H1 (cell line): ENCODE measurements at regions not wholly inside any gene's neighbourhood (a gene's known extent, or its start where the extent isn't known, plus 50 kb on each side); places are given as distances from the start of the nearest gene placed in this dataset.

ENCODE experiments used
- CTCF ChIA-PET: fragments of 300-600 bp; sonication (Branson Sonifier 250); formaldehyde crosslinking; loops from one replicate; lab custom pipeline; 2021; ENCODE audit not compliant: partially characterized antibody; lab: Charles Lee
- POLR2A ChIA-PET: fragments of 300-600 bp; sonication (Branson Sonifier 250); formaldehyde crosslinking; loops from one replicate; lab custom pipeline; 2021; ENCODE audit warnings: inconsistent platforms; ENCODE audit not compliant: partially characterized antibody; lab: Charles Lee
- DNase-seq, 2 experiments: peaks; one replicate each; pipeline versions ENCODE4 v3.0.0 to v3.0.0-alpha.2; 2010 to 2022; ENCODE audit warnings: low spot score in 2 of 2, low read depth in 1 of 2, mixed read lengths in 1 of 2
- FAIRE-seq: peaks from 2 replicates; lab custom pipeline; 2011; peaks lifted over from hg19 to GRCh38; lab: Jason Lieb, UNC
- H2AFZ ChIP-seq: 2 replicates; pipeline ENCODE4 v1.8.1; 2012; ENCODE audit warnings: low read length, inconsistent platforms
- H2AK5ac ChIP-seq: 2 replicates; pipeline ENCODE4 v1.6.1; 2013; ENCODE audit warnings: low read depth, low read length
- H2BK120ac ChIP-seq: replicated peaks from 2 replicates; pipeline ENCODE3; 2013; ENCODE audit warnings: low read depth, low read length, inconsistent platforms
- H2BK12ac ChIP-seq: 2 replicates; pipeline ENCODE4 v1.6.1; 2013; ENCODE audit warnings: low read depth, low read length
- H2BK15ac ChIP-seq: 2 replicates; pipeline ENCODE4 v1.6.1; 2013; ENCODE audit warnings: low read length
- H2BK20ac ChIP-seq: 2 replicates; pipeline ENCODE4 v1.6.1; 2013; ENCODE audit warnings: low read length
- H2BK5ac ChIP-seq: 2 replicates; pipeline ENCODE4 v1.6.1; 2013; ENCODE audit warnings: low read depth, low read length
- H3K14ac ChIP-seq: 2 replicates; pipeline ENCODE4 v1.6.1; 2013; ENCODE audit warnings: inconsistent platforms; ENCODE audit not compliant: insufficient read length
- H3K18ac ChIP-seq: 2 replicates; pipeline ENCODE4 v1.6.1; 2013; ENCODE audit warnings: low read length; ENCODE audit errors: extremely low read depth
- H3K23ac ChIP-seq: 2 replicates; pipeline ENCODE4 v1.6.1; 2013; ENCODE audit warnings: inconsistent platforms; ENCODE audit not compliant: insufficient read length
- H3K23me2 ChIP-seq: 2 replicates; pipeline ENCODE4 v1.6.1; 2013; ENCODE audit warnings: low read depth, low read length
- H3K27ac ChIP-seq: 2 replicates; pipeline ENCODE4 v1.6.1; 2011; ENCODE audit warnings: low read depth, low read length, inconsistent platforms
- H3K27me3 ChIP-seq, 4 experiments: replicated peaks in 1 of 4; 1 replicate in 1 of 4; 2 replicates in 3 of 4; pipeline versions ENCODE4 v1.6.1 to v1.8.1; 2011 to 2013; ENCODE audit warnings: low read length in 3 of 4, mild to moderate bottlenecking in 3 of 4, inconsistent platforms in 2 of 4, mixed read lengths in 2 of 4, moderate library complexity in 1 of 4; ENCODE audit not compliant: control insufficient read depth in 3 of 4, insufficient read depth in 3 of 4; ENCODE audit errors: extremely low read depth in 1 of 4
- H3K36me3 ChIP-seq, 4 experiments: 2 replicates each; pipeline versions ENCODE4 v1.6.1 to v1.8.1; 2011 to 2013; ENCODE audit warnings: mild to moderate bottlenecking in 4 of 4, low read length in 3 of 4, moderate library complexity in 2 of 4, control low read depth in 1 of 4, inconsistent platforms in 1 of 4; ENCODE audit not compliant: insufficient read depth in 4 of 4, control insufficient read depth in 2 of 4
- H3K4ac ChIP-seq: replicated peaks from 2 replicates; pipeline ENCODE3; 2013; ENCODE audit warnings: low read length, low read depth, mixed read lengths, inconsistent platforms; ENCODE audit not compliant: insufficient read length
- H3K4me1 ChIP-seq, 4 experiments: replicated peaks in 1 of 4; 1 replicate in 1 of 4; 2 replicates in 3 of 4; pipeline versions ENCODE4 v1.6.1 to v1.8.1; 2011 to 2013; ENCODE audit warnings: low read length in 3 of 4, inconsistent platforms in 2 of 4, mixed read lengths in 1 of 4; ENCODE audit not compliant: insufficient read depth in 4 of 4, control insufficient read depth in 3 of 4
- H3K4me2 ChIP-seq, 2 experiments: 2 replicates each; pipeline versions ENCODE4 v1.6.1 to v1.8.1; 2011 to 2013; ENCODE audit warnings: low read depth in 2 of 2, low read length in 2 of 2, control low read depth in 1 of 2, inconsistent platforms in 1 of 2, mild to moderate bottlenecking in 1 of 2; ENCODE audit not compliant: insufficient read depth in 1 of 2
- H3K4me3 ChIP-seq, 4 experiments: fragments of 200-600, 300-600 bp in 1 of 4; sonication (generic), shearing (Covaris generic), sonication (Bioruptor Twin) in 1 of 4; 2 replicates each; pipeline versions ENCODE4 v1.5.1 to v1.8.1; 2011 to 2016; ENCODE audit warnings: low read length in 4 of 4, low read depth in 3 of 4, control low read depth in 2 of 4, inconsistent platforms in 2 of 4, mild to moderate bottlenecking in 2 of 4, mixed read lengths in 1 of 4, moderate library complexity in 1 of 4; ENCODE audit not compliant: insufficient read depth in 2 of 4; ENCODE audit errors: extremely low read depth in 1 of 4
- H3K56ac ChIP-seq: replicated peaks from 2 replicates; pipeline ENCODE3; 2013; ENCODE audit warnings: low read depth, mild to moderate bottlenecking, mixed read lengths, low read length, inconsistent platforms; ENCODE audit not compliant: insufficient read length
- H3K79me1 ChIP-seq: 2 replicates; pipeline ENCODE4 v1.6.1; 2013; ENCODE audit warnings: low read depth, low read length, control low read depth
- H3K79me2 ChIP-seq, 2 experiments: 2 replicates each; pipeline versions ENCODE4 v1.6.1 to v1.8.1; 2012 to 2013; ENCODE audit warnings: low read length in 2 of 2, mild to moderate bottlenecking in 2 of 2, inconsistent platforms in 1 of 2; ENCODE audit not compliant: insufficient read depth in 2 of 2, control insufficient read depth in 1 of 2
- H3K9ac ChIP-seq, 4 experiments: replicated peaks in 1 of 4; 1 replicate in 1 of 4; 2 replicates in 3 of 4; pipeline versions ENCODE4 v1.6.1 to v1.8.1; 2011 to 2013; ENCODE audit warnings: low read depth in 3 of 4, low read length in 3 of 4, control low read depth in 2 of 4, mild to moderate bottlenecking in 2 of 4, moderate library complexity in 2 of 4, inconsistent platforms in 1 of 4; ENCODE audit errors: extremely low read depth in 1 of 4
- H3K9me3 ChIP-seq, 2 experiments: 2 replicates each; pipeline versions ENCODE4 v1.6.1 to v1.8.1; 2012 to 2013; ENCODE audit warnings: mild to moderate bottlenecking in 2 of 2, moderate library complexity in 2 of 2, control low read depth in 1 of 2, inconsistent platforms in 1 of 2, low read depth in 1 of 2, low read length in 1 of 2, mixed read lengths in 1 of 2; ENCODE audit not compliant: insufficient read depth in 2 of 2
- H4K20me1 ChIP-seq, 2 experiments: replicated peaks in 1 of 2; 2 replicates each; pipeline versions ENCODE3 to v1.8.1; 2011 to 2013; ENCODE audit warnings: inconsistent platforms in 2 of 2, low read length in 2 of 2, mild to moderate bottlenecking in 1 of 2; ENCODE audit not compliant: insufficient read depth in 2 of 2, control insufficient read depth in 1 of 2
- H4K5ac ChIP-seq: 2 replicates; pipeline ENCODE4 v1.6.1; 2013; ENCODE audit warnings: low read length, low read depth, mixed read lengths, inconsistent platforms; ENCODE audit not compliant: insufficient read length
- H4K8ac ChIP-seq: 2 replicates; pipeline ENCODE4 v1.8.0; 2013; ENCODE audit warnings: mild to moderate bottlenecking, moderate library complexity, low read length, inconsistent platforms; ENCODE audit not compliant: insufficient read depth; ENCODE audit errors: extremely low read depth
- H4K91ac ChIP-seq: replicated peaks from 2 replicates; pipeline ENCODE3; 2013; ENCODE audit warnings: low read length, mixed read lengths, inconsistent platforms; ENCODE audit not compliant: insufficient read length
- BRCA1 ChIP-seq: IDR thresholded peaks from 2 replicates; pipeline ENCODE4 v1.6.1; 2012; ENCODE audit warnings: low read depth, low read length, improper control_type of control experiment
- CBX5 ChIP-seq: fragments of 300-800, 300-1000 bp; sonication (generic); IDR thresholded peaks from 2 replicates; pipeline ENCODE4 v1.7.1; 2016; ENCODE audit warnings: antibody characterized with exemption, low read length, low read depth
- CEBPB ChIP-seq: IDR thresholded peaks from 2 replicates; pipeline ENCODE4 v1.6.1; 2012; ENCODE audit warnings: low read depth, low read length
- GABPA ChIP-seq: IDR thresholded peaks from 2 replicates; pipeline ENCODE4 v1.6.1; 2011; ENCODE audit warnings: mild to moderate bottlenecking, low read length, moderate library complexity, borderline replicate concordance; ENCODE audit not compliant: insufficient read depth
- HDAC2 ChIP-seq, 2 experiments: fragments of 300-600 bp in 1 of 2; sonication (generic) in 1 of 2; IDR thresholded peaks; 2 replicates each; pipeline ENCODE4 v1.6.1; 2011 to 2012; ENCODE audit warnings: low read depth in 2 of 2, low read length in 2 of 2, mild to moderate bottlenecking in 2 of 2, moderate library complexity in 2 of 2, borderline replicate concordance in 1 of 2, inconsistent platforms in 1 of 2
- POU5F1 ChIP-seq: IDR thresholded peaks from 2 replicates; pipeline ENCODE4 v1.6.1; 2011; ENCODE audit warnings: low read depth, mild to moderate bottlenecking, low read length, moderate library complexity
- RFX5 ChIP-seq: IDR thresholded peaks from 2 replicates; pipeline ENCODE4 v1.6.1; 2011; ENCODE audit warnings: low read depth, low read length, improper control_type of control experiment, borderline replicate concordance
- SIX5 ChIP-seq: IDR thresholded peaks from 2 replicates; pipeline ENCODE4 v1.6.1; 2011; ENCODE audit warnings: mild to moderate bottlenecking, low read depth, low read length
- TEAD4 ChIP-seq: IDR thresholded peaks from 2 replicates; pipeline ENCODE4 v1.6.1; 2012; ENCODE audit warnings: low read depth, low read length, inconsistent platforms, mixed read lengths
- WGBS, 2 experiments: shearing (Covaris generic) in 1 of 2; methylation state at CpG; one replicate each; pipeline versions ENCODE4 v1.1.6 to v1.1.7; 2013 to 2015; ENCODE audit warnings: low lambda C conversion rate in 2 of 2, mixed read lengths in 2 of 2, inconsistent platforms in 1 of 2, low coverage in 1 of 2, missing lambda C conversion rate in 1 of 2; ENCODE audit not compliant: insufficient replicate concordance in 2 of 2, insufficient coverage in 1 of 2, insufficient read length in 1 of 2; ENCODE audit errors: extremely low coverage in 1 of 2, missing lambda C conversion rate in 1 of 2; 5-methylcytosine and 5-hydroxymethylcytosine counted together
- TF ChIP-seq, protein P1 (sequence below): IDR thresholded peaks from 2 replicates; pipeline ENCODE4 v1.6.1; 2011; ENCODE audit warnings: low read length, improper control_type of control experiment

DNA sequence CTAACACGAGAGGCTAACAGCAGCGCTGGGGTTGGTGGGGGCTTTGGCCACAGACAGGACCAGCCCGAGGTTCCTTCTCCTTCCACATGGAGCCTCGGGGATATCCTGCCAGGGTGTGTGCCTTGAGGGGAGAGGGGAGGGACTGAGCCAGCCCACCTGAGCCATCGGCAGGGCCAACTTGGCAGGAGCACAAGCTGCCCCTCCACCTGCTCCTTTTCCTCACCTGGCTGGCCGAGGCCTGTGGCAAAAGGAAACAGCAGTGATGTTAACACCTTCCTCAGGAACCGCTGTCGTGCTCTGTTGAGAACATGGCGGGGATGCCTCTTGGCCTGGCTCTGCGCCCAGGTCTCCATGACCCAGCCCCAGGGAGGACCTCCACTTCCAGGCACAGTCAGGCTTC is 255.1 kb upstream of the PPP2R2D start:
- Histone ChIP-seq H3K4ac (no peak overlapping the region), H3K23me2 (no peaks in the 10 kb centered on the region), H2BK20ac (0 out of 2 replicates have a peak overlapping the region, but pooled peaks have one; percentile 48), H3K23ac (no peak overlapping the region), H4K20me1 (no peaks in the 10 kb centered on the region), H4K5ac (no peak overlapping the region), H3K4me1 (peaks cover 2 to 8% (median 4%) of the 10 kb centered on the region in 4 experiments; a peak in 6 of 7 replicates), H3K18ac (no peak overlapping the region; the same call in 1 of the 2 replicates), H2BK120ac (peak overlapping the region; percentile 22), H2BK12ac (peak overlapping the region; percentile 68; the same call in 1 of the 2 replicates), H3K56ac (no peak overlapping the region), H2BK15ac (0 out of 2 replicates have a peak overlapping the region, but pooled peaks have one; percentile 61), H3K9ac (no peak overlapping the region), H3K4me3 (no peak overlapping the region), H2AFZ (no peak overlapping the region), H4K91ac (no peak overlapping the region), H3K4me2 (no peak overlapping the region), H3K79me1 (no peaks in the 10 kb centered on the region), H3K27ac (no peak overlapping the region), H3K27me3 (no peaks in the 10 kb centered on the region; a peak in 1 of 7 replicates), H3K79me2 (no peaks in the 10 kb centered on the region), H3K9me3 (peaks cover 0 to 5% of the 10 kb centered on the region in 2 experiments; a peak in 1 of 4 replicates), H2BK5ac (no peak overlapping the region), H4K8ac (no peak overlapping the region), H3K14ac (no peak overlapping the region), H3K36me3 (no peaks in the 10 kb centered on the region), H2AK5ac (no peak overlapping the region)
- ChIA-PET CTCF (interaction anchor here (1.1 kb wide), 1 partner anchor 20 kb away, joined by 4 read pairs; no protein-coding TSS in a partner anchor), POLR2A (no interaction called here)
- no peak for FAIRE-seq
- 91% methylated on average over 9 of the region's 10 CpGs; no CpG with 5 or more reads in 1 of the 2 experiments for WGBS, 2 experiments
- DNase-seq: peak in 1 of 2 experiments; percentile 32
- TF ChIP-seq GABPA (no peak), BRCA1 (no peak), RFX5 (no peak), TEAD4 (no peak), CEBPB (no peak), HDAC2 (IDR thresholded peaks at IDR 0.05; ENCODE audit: borderline replicate concordance in 1 of 2, low read depth in 2 of 2, low read length in 2 of 2) (no peak), CBX5 (no peak), SIX5 (no peak), POU5F1 (no peak)
- TF ChIP-seq, protein P1, sequence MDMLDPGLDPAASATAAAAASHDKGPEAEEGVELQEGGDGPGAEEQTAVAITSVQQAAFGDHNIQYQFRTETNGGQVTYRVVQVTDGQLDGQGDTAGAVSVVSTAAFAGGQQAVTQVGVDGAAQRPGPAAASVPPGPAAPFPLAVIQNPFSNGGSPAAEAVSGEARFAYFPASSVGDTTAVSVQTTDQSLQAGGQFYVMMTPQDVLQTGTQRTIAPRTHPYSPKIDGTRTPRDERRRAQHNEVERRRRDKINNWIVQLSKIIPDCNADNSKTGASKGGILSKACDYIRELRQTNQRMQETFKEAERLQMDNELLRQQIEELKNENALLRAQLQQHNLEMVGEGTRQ: no peak
